Activated naive CD8-positive, alpha-beta T cell treated with anti-CD3 and anti-CD28 coated beads for 36 hours (primary cell): ENCODE measurements at regions not wholly inside any gene's neighbourhood (a gene's known extent, or its start where the extent isn't known, plus 50 kb on each side); places are given as distances from the start of the nearest gene placed in this dataset.
"Not testable (repeated sequence)": the region's sequence is repeated elsewhere in the genome, so short reads cannot be mapped to it uniquely, and the experiment has no call there.

Experiments
- DNase-seq: peaks from one replicate; pipeline ENCODE4 v3.0.0; 2021
- H3K27ac Mint-ChIP-seq: one replicate; pipeline ENCODE4 v1.8.0; 2022; ENCODE audit warnings: mild to moderate bottlenecking, moderate library complexity, mixed read lengths
- H3K27me3 Mint-ChIP-seq: one replicate; pipeline ENCODE4 v1.8.0; 2022; ENCODE audit warnings: mild to moderate bottlenecking, mixed read lengths
- H3K36me3 Mint-ChIP-seq: one replicate; pipeline ENCODE4 v1.8.0; 2021; ENCODE audit warnings: mild to moderate bottlenecking, mixed read lengths
- H3K4me1 Mint-ChIP-seq: one replicate; pipeline ENCODE4 v1.8.0; 2021; ENCODE audit warnings: mixed read lengths
- H3K4me3 Mint-ChIP-seq: one replicate; pipeline ENCODE4 v1.8.0; 2022; ENCODE audit warnings: mild to moderate bottlenecking, moderate library complexity, mixed read lengths
- H3K9me3 Mint-ChIP-seq: one replicate; pipeline ENCODE4 v1.8.0; 2022; ENCODE audit warnings: mixed read lengths

GRCh38 chr1:104646233-104646632 is 896.5 kb downstream of the AMY1C start:
- Mint-ChIP-seq H3K4me3 (no peak overlapping the region), H3K27ac (no peak overlapping the region), H3K4me1 (no peaks in the 10 kb centered on the region), H3K36me3 (no peaks in the 10 kb centered on the region), H3K9me3 (no peaks in the 10 kb centered on the region), H3K27me3 (no peaks in the 10 kb centered on the region)
- no peak for DNase-seq

GRCh38 chr1:104648269-104648691 is 898.6 kb downstream of the AMY1C start:
- no peak for DNase-seq
- no peaks in the 10 kb centered on the region for H3K4me1 Mint-ChIP-seq
- H3K27ac Mint-ChIP-seq = no peak overlapping the region
- H3K9me3 Mint-ChIP-seq = no peaks in the 10 kb centered on the region
- no peaks in the 10 kb centered on the region for H3K36me3 Mint-ChIP-seq
- H3K4me3 Mint-ChIP-seq = no peak overlapping the region
- no peaks in the 10 kb centered on the region for H3K27me3 Mint-ChIP-seq

- H3K27ac Mint-ChIP-seq, DNase-seq, H3K9me3 Mint-ChIP-seq, H3K36me3 Mint-ChIP-seq, H3K27me3 Mint-ChIP-seq, H3K4me1 Mint-ChIP-seq, H3K4me3 Mint-ChIP-seq: not testable (repeated sequence)
Measured at GRCh38 chr1:104664374-104664773, 914.7 kb downstream of the AMY1C start.

GRCh38 chr1:104665300-104665699 is 915.6 kb downstream of the AMY1C start:
- Mint-ChIP-seq H3K27ac (no peak overlapping the region), H3K4me3 (no peak overlapping the region), H3K4me1 (no peaks in the 10 kb centered on the region), H3K36me3 (peaks cover 2% of the 10 kb centered on the region), H3K9me3 (peaks cover 6% of the 10 kb centered on the region), H3K27me3 (no peaks in the 10 kb centered on the region)
- no peak for DNase-seq

GRCh38 chr1:104671684-104672353 is 922.1 kb downstream of the AMY1C start:
- Mint-ChIP-seq H3K27me3 (no peaks in the 10 kb centered on the region), H3K36me3 (no peaks in the 10 kb centered on the region), H3K4me3 (no peak overlapping the region), H3K9me3 (peaks cover 3% of the 10 kb centered on the region), H3K27ac (no peak overlapping the region), H3K4me1 (no peaks in the 10 kb centered on the region)
- no peak for DNase-seq

GRCh38 chr1:104699433-104699832 is 949.7 kb downstream of the AMY1C start:
- H3K36me3 Mint-ChIP-seq = no peaks in the 10 kb centered on the region
- H3K27me3 Mint-ChIP-seq = no peaks in the 10 kb centered on the region
- no peaks in the 10 kb centered on the region for H3K4me1 Mint-ChIP-seq
- no peak for DNase-seq
- no peak overlapping the region for H3K27ac Mint-ChIP-seq
- H3K4me3 Mint-ChIP-seq = no peak overlapping the region
- H3K9me3 Mint-ChIP-seq = peaks cover 13% of the 10 kb centered on the region

GRCh38 chr1:104702731-104703130 is 953.0 kb downstream of the AMY1C start:
- peaks cover 4% of the 10 kb centered on the region for H3K9me3 Mint-ChIP-seq
- no peaks in the 10 kb centered on the region for H3K36me3 Mint-ChIP-seq
- no peaks in the 10 kb centered on the region for H3K27me3 Mint-ChIP-seq
- H3K4me3 Mint-ChIP-seq = no peak overlapping the region
- no peak overlapping the region for H3K27ac Mint-ChIP-seq
- no peaks in the 10 kb centered on the region for H3K4me1 Mint-ChIP-seq
- no peak for DNase-seq

- H3K4me1 Mint-ChIP-seq = no peaks in the 10 kb centered on the region
- H3K27me3 Mint-ChIP-seq = no peaks in the 10 kb centered on the region
- no peak for DNase-seq
- no peaks in the 10 kb centered on the region for H3K36me3 Mint-ChIP-seq
- peaks cover 2% of the 10 kb centered on the region for H3K9me3 Mint-ChIP-seq
- no peak overlapping the region for H3K27ac Mint-ChIP-seq
- H3K4me3 Mint-ChIP-seq = no peak overlapping the region
Measured at GRCh38 chr1:104706631-104707147, 957.0 kb downstream of the AMY1C start.

GRCh38 chr1:104718752-104719151 is 969.1 kb downstream of the AMY1C start:
- no peak for DNase-seq
- Mint-ChIP-seq H3K4me3 (no peak overlapping the region), H3K36me3 (no peaks in the 10 kb centered on the region), H3K27me3 (no peaks in the 10 kb centered on the region), H3K27ac (no peak overlapping the region), H3K9me3 (peaks cover 14% of the 10 kb centered on the region), H3K4me1 (no peaks in the 10 kb centered on the region)

- Mint-ChIP-seq H3K27me3 (no peaks in the 10 kb centered on the region), H3K36me3 (no peaks in the 10 kb centered on the region), H3K4me3 (no peak overlapping the region), H3K27ac (no peak overlapping the region), H3K4me1 (no peaks in the 10 kb centered on the region), H3K9me3 (peaks cover 16% of the 10 kb centered on the region)
- no peak for DNase-seq
Measured at GRCh38 chr1:104720741-104721140, 971.0 kb downstream of the AMY1C start.

- Mint-ChIP-seq H3K4me3 (no peak overlapping the region), H3K36me3 (no peaks in the 10 kb centered on the region), H3K4me1 (no peaks in the 10 kb centered on the region), H3K27ac (no peak overlapping the region), H3K9me3 (peaks cover 23% of the 10 kb centered on the region), H3K27me3 (no peaks in the 10 kb centered on the region)
- no peak for DNase-seq
Measured at GRCh38 chr1:104726917-104727316, 977.2 kb downstream of the AMY1C start.

- no peak for DNase-seq
- no peaks in the 10 kb centered on the region for H3K4me1 Mint-ChIP-seq
- H3K36me3 Mint-ChIP-seq = no peaks in the 10 kb centered on the region
- no peak overlapping the region for H3K4me3 Mint-ChIP-seq
- peaks cover 14% of the 10 kb centered on the region for H3K9me3 Mint-ChIP-seq
- no peaks in the 10 kb centered on the region for H3K27me3 Mint-ChIP-seq
- H3K27ac Mint-ChIP-seq = no peak overlapping the region
Measured at GRCh38 chr1:104733866-104734265, 984.2 kb downstream of the AMY1C start.

- H3K27ac Mint-ChIP-seq = no peak overlapping the region
- no peak overlapping the region for H3K4me3 Mint-ChIP-seq
- H3K9me3 Mint-ChIP-seq = peaks cover 4% of the 10 kb centered on the region
- H3K4me1 Mint-ChIP-seq = no peaks in the 10 kb centered on the region
- no peak for DNase-seq
- no peaks in the 10 kb centered on the region for H3K36me3 Mint-ChIP-seq
- H3K27me3 Mint-ChIP-seq = no peaks in the 10 kb centered on the region
Measured at GRCh38 chr1:104745875-104746274, 996.2 kb downstream of the AMY1C start.

GRCh38 chr1:104746994-104747393 is 997.3 kb downstream of the AMY1C start:
- no peaks in the 10 kb centered on the region for H3K4me1 Mint-ChIP-seq

GRCh38 chr1:104760017-104760416 is 1010.3 kb downstream of the AMY1C start:
- Mint-ChIP-seq H3K4me3 (no peak overlapping the region), H3K9me3 (peaks cover 5% of the 10 kb centered on the region)

More at GRCh38 chr1:104746994-104747393, 997.3 kb downstream of the AMY1C start:
- no peak overlapping the region for H3K4me3 Mint-ChIP-seq
- H3K9me3 Mint-ChIP-seq = peaks cover 4% of the 10 kb centered on the region
- DNase-seq = no peak
- H3K27me3 Mint-ChIP-seq = no peaks in the 10 kb centered on the region
- no peaks in the 10 kb centered on the region for H3K36me3 Mint-ChIP-seq
- H3K27ac Mint-ChIP-seq = no peak overlapping the region

GRCh38 chr1:104761961-104762570 is 1012.4 kb downstream of the AMY1C start:
- peaks cover 5% of the 10 kb centered on the region for H3K9me3 Mint-ChIP-seq
- H3K4me1 Mint-ChIP-seq = no peaks in the 10 kb centered on the region
- no peak for DNase-seq
- no peaks in the 10 kb centered on the region for H3K27me3 Mint-ChIP-seq
- H3K27ac Mint-ChIP-seq = no peak overlapping the region
- no peaks in the 10 kb centered on the region for H3K36me3 Mint-ChIP-seq
- H3K4me3 Mint-ChIP-seq = no peak overlapping the region

More at GRCh38 chr1:104760017-104760416, 1010.3 kb downstream of the AMY1C start:
- Mint-ChIP-seq H3K36me3 (no peaks in the 10 kb centered on the region), H3K4me1 (no peaks in the 10 kb centered on the region), H3K27me3 (no peaks in the 10 kb centered on the region), H3K27ac (no peak overlapping the region)
- no peak for DNase-seq
